RWPE1 (cell line): ENCODE measurements at regions not wholly inside any gene's neighbourhood (a gene's known extent, or its start where the extent isn't known, plus 50 kb on each side); places are given as distances from the start of the nearest gene placed in this dataset.

Experiments
- CTCF ChIA-PET: fragments of 350-600 bp; sonication (Branson Sonifier 250); formaldehyde crosslinking; extraction: SDS; loops from one replicate; lab custom pipeline; 2021; lab: Yijun Ruan, JAX
- POLR2A ChIA-PET: fragments of 400-600 bp; formaldehyde crosslinking; extraction: SDS; loops from one replicate; lab custom pipeline; 2020; ENCODE audit warnings: antibody characterized with exemption; ENCODE audit not compliant: low non-redundant PET; lab: Yijun Ruan, JAX
- DNase-seq: peaks from one replicate; pipeline ENCODE4 v3.0.0; 2012; ENCODE audit warnings: low spot score
- H3K27ac ChIP-seq: fragments of 450-650 bp; 2 replicates; pipeline ENCODE4 v1.5.1; 2017
- CTCF ChIP-seq: fragments of 450-650 bp; conservative IDR thresholded peaks from 2 replicates; pipeline ENCODE4 v1.5.1; 2017; ENCODE audit warnings: low read depth, mild to moderate bottlenecking

- CTCF ChIA-PET, result no interaction called here
- H3K27ac ChIP-seq, result no peak overlapping the region
- POLR2A ChIA-PET, result no interaction called here
- TF ChIP-seq CTCF, result no peak
- no peak for DNase-seq
Observed at GRCh38 chr6:21360336-21360735, 233.2 kb upstream of the SOX4 start.

- TF ChIP-seq CTCF, result no peak
- DNase-seq, result no peak
- H3K27ac ChIP-seq, result no peak overlapping the region
- ChIA-PET POLR2A (no interaction called here), CTCF (no interaction called here)
Observed at GRCh38 chr6:21367148-21367547, 226.4 kb upstream of the SOX4 start.

DNA sequence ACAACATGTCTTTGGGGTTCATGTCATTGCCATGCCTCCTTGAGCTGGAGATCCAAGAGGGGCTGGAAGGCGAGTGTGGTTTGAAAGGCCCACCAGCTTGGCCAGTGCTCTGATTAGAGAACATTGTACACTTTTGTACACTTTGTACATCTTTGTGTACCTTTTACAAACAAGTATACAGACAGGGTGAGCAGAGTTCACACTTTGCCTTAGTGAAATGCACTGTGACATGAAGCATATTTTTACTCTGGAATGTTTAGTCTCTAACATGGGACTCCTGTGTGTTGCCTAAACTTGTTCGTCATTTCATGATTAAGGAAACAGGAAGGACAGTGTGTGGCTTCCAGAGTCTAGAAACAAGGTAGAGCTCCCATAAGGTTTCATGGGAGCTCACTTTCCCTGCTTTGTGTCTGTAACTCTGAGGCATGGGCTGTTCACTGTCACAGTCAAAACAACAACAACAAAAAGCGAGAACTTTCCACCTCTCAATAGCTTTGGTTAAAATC, 225.8 kb upstream of the SOX4 start:
- DNase-seq, result no peak
- H3K27ac ChIP-seq, result no peak overlapping the region
- CTCF ChIA-PET, result no interaction called here
- POLR2A ChIA-PET, result no interaction called here
- TF ChIP-seq CTCF, result no peak

- ChIA-PET POLR2A (no interaction called here), CTCF (no interaction called here)
- no peak for TF ChIP-seq CTCF
- H3K27ac ChIP-seq, result no peak overlapping the region
- DNase-seq, result no peak
Observed at GRCh38 chr6:21371061-21371460, 222.5 kb upstream of the SOX4 start.

- no peak overlapping the region for H3K27ac ChIP-seq
- no peak for DNase-seq
- no peak for TF ChIP-seq CTCF
- CTCF ChIA-PET, result interaction anchor here (0.6 kb wide), 2 partner anchors 20 to 835 kb away, joined by 3 to 4 read pairs; no protein-coding TSS in a partner anchor
- POLR2A ChIA-PET, result no interaction called here
Observed at GRCh38 chr6:21371676-21372171, 221.8 kb upstream of the SOX4 start.

GRCh38 chr6:21375151-21376116, 218.1 kb upstream of the SOX4 start:
- ChIA-PET CTCF (no interaction called here), POLR2A (no interaction called here)
- H3K27ac ChIP-seq, result no peak overlapping the region
- no peak for DNase-seq
- TF ChIP-seq CTCF, result no peak
